ENCODE measurements at regions not wholly inside any gene's neighbourhood (a gene's known extent, or its start where the extent isn't known, plus 50 kb on each side); places are given as distances from the start of the nearest gene placed in this dataset.
A peak's percentile ranks its signal among the peaks of the same experiment; 100 is the strongest.

DNA sequence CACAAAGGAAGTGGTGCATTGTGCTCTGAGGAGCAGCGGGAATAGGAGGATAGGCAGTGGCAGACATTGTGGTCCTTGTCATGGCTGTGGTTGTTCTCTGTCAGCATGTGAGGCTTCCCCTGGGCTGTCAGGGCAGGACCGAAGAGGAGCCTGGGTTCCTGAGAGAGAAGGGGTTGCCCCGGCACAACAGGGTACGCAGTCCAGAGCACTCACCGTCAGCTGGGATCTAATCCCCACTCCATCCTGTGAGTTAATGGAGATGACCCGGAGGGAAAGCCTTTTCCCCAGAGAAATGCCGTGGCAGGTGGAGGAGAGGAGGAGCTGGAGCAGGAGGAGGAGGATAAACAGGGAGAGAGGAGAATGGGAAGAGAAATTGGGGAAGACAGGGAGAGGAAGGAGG, 396.7 kb upstream of the HS6ST1 start:
- no peak for DNase-seq

DNA sequence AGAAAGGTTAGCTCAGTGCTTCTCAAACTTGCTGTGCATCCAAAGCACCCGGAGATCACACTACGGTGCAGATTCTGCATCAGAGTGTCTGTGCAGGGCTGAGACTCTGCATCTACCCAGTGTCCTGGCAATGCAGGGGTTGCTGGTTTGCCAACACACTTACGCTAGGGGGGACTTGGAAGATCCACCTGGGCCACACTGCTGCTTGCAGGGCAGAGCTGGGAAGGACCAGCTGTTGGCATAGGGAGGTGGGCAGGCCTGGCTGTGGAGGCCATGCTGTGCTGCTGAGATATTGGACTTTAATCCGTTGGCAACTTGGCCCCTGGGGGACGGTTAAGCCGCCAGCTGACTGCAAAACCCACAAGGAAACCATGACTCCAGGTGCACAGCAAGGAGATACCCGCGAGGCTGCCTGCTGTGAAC, 397.6 kb upstream of the HS6ST1 start:
- DNase-seq: no peak

DNA sequence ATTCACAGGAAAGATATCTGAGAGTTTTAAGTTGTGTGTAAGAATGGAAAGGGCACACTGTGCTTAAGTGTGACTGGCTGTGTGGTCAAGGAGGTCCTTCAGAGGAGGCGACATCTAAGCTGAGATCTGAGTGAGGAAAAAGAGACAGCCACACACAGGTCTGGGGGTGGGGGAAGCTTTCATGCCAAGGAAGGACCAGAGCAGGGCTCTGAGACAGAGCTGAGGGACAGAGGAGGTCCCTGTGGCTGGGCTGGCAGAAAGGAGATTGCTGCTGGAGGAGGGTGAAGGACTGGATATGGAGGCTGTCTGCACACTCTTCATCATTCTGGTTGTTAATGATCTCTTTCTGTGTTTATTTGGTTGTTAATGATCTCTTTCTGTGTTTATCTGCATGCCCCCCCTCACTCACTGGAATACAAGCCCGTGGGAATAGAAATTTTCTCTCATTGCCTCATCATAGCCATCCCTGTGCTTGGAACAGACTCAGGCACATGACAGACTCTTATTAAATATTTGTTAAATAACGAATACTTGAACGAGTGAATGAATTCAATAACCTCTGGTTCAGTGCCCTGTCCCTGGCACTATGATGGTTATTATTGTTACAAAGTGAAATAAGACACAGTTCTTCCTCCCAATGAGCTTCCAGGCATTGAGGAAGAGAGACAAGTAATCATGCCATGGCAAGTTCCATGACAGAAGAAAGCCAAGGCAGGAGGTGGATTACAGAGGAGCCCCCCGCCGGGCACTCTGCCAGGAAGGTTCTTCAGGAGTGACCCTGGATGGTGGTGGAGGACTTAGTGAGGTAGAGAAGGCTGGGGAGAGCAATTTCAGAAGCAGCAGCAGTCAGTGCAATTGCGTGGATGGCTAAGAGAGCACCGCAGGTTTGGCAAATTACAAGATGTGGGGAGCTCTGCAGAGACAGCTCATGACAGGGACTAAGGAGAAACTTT, 399.4 kb upstream of the HS6ST1 start:
- DNase-seq: no peak

DNA sequence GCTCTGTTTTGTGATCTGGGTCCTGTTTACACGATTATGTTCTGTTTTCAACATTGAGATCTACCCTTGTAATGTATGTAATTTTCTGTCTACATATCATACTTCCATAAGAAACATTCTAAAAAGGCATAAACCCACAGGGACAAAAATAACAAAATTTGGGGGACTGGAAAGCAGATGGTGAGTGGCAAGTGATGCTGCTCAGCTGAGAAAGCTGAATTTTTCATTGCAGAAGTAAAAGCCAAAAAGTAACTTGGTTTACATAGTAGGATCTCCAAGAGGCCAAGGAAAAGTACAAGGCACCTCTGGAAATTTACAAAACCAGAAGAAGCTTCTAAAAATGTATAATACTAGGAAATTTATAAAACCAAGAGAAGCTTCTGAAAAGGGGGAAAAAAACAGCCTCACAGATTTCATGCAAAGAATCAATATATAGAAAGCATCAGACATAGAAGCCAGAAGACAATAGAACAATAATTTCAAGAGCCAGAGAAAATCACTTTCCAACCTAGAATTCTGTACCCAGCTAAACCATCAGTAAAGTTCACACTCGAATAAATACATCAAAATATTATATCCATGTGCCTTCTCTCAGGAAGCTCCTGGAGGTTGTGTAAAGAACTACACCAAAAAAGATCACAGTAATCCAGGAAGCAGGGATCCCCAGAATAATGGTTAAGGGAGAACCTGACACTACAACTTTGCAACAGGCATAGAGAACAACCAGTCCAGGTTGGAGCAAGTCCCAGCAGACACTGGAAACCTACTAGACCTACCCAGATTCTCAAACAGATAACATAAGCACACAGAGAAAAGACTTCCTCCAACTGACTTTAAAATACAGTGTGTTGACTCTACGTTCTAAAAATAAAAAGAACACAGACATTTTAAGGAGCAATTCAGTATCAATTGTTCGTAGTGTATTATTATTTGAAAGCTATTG, 401.7 kb upstream of the HS6ST1 start:
- no peak for DNase-seq

DNA sequence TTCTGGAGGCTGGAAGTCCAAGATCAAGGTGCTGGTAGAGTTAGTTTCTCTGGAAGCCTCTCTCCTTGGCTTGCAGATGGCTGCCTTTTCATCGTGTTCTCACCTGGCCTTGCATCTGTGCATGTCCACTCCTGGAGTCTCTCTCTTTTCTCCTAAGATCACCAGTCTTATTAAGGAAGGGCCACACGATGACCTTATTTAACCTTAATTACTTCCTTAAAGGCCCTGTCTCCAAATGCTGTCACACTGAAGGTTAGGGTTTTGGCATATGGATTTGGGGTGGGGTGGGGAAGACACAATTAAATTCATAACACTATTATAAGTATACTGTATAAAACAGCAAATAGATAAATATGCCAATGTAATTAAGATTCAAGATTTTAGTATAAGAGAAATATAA, 402.4 kb upstream of the HS6ST1 start:
- DNase-seq: no peak

DNA sequence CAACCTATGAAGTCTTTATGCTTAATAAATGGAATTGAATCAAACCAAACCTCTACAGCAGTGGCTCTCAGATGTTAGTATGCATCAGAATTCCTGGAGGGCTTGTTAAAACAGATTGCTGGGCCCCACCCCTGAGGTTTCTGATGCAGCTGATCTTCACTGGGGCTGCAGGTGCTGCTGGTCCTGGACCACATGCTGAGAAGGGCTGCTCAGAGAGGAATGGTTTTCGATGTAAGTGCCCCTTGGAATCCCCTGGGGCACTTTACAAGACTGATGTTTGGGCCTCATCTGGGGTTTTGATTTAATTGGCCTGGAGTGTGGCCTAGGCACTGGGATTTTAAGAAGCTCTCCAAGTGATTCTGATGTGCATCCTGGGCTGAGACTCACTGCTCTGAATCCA, 403.8 kb upstream of the HS6ST1 start:
- no peak for DNase-seq

DNA sequence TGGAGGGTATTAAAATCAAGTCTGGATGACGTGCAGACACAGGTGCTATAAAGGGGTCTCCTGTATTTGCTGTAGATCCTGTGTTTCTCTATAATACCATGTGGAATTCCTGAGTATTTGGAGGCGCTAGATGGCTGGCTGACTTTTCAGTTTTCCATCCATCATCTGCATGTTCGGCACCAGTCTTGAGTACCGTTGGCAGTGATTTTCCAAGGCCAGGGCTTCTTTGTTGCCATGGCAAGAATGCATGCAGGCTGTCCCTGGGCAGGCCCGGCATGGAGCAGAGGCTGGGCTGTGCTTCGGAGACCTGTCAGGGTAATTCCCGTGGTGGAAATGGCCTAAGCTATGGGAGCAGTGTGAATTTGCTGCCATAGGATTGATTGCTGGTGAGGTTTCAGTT, 405.9 kb upstream of the HS6ST1 start:
- DNase-seq: no peak

DNA sequence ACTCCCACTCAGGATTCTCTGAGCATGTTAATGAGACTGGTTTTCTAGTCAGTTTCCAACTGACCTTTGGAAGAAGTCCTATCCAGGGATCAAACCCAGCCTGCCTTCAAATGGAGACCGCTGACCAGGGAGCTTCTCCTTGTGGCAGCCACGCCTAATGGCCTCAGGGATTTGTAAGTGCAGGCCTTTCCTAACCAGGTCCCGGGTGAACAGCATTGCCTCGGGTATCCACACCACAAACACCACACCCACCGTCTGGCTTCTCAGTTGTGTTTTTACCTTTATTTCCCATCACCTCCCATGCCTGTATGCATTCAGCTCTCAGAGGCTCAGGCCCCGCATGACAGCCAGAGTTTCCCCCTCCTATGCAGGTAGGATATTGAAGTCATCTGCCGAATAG, 406.3 kb upstream of the HS6ST1 start:
- DNase-seq: no peak

DNA sequence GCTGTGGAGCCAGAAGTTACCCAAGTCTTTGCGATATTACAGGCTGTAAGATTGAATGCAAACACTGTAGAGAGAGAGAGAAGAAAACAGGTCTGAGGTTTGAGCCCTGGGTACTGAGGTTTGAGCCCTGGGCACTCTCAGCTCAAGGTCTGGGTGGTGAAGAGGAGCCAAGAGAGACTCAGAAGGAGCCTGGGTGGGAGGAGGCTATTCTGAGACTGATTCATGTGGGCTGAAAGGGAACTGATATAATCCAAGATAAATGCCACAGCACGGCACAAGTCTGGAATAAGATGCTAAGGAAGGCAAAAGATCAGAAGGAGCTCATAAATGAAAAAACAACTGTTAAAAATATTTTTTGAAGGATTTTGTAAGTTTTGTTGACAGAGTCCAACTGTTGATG, 407.6 kb upstream of the HS6ST1 start:
- DNase-seq: no peak

DNA sequence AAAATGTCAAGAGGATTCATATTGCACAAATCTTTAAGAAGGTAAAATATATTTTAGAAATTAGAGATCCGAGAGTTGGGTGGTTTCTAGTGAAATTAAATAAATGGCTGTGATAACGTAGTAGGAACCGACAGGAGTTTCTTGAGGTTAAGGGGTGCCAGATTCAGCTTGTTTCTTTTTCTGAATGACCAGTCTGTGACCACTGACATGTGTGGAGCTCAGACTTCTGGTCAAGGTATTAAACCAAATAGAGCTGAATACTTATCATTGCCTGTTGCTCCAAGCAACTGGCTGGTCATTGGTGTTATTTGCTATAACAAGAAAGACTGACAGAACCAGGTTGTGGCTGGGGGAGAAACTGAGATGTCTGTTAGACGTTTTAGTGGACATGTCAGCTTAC, 408.2 kb upstream of the HS6ST1 start:
- no peak for DNase-seq

DNA sequence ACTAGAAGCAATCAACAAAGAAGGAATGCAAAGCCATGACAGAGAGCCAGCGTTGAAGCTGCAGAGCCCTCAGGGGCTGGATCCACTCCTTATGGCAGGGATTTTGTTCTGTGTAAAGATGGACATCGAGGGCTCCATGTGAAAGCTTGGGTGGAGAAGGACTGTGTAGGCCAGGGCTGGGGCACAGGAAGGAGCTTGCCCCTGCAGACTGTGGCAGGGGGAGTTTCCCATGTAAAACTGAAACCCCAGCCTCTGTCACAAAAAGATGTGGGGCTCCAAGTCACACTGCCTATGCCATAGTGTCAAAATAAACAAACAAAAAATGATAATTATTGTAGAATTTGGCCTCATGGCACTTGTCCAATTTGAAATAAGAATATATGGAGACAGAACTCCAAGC, 408.7 kb upstream of the HS6ST1 start:
- DNase-seq: no peak

DNA sequence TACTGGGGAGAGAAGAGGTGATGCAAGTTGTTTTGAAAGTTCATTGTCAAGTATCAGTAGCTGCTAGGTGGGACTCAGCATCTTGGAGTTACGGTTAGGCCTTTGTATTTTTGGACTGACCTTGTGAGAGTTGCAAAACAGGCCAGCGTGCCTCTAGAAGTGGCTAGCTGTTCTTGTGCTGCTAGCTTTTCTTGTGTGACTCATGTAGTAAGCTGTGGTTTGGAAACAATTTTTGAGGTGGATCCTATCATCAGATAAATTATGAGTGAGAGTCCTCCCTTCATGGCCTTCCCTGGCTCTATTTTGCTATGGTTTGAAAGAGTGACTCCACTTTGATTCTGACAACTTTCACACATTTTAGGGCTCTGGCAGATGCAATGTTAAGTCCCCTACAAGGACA, 409.2 kb upstream of the HS6ST1 start:
- DNase-seq: no peak

DNA sequence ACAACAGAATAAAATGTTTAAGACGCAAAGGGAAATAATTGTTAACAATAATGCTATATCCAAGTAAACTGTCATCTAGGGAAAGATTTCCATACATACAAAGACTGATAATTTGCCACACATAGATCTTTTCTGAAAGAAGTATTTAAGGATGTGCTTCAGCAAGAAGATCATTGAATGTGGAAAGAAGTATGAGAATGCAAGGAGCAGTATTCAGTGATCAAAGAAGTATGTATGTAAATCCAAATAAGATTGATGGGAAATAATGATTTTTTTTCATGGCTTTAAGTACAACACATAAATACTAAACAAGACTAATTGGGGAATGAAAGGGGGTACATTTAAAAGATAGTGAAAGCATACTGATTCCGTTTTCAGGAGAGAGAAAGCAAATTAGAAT, 410.4 kb upstream of the HS6ST1 start:
- DNase-seq: no peak

DNA sequence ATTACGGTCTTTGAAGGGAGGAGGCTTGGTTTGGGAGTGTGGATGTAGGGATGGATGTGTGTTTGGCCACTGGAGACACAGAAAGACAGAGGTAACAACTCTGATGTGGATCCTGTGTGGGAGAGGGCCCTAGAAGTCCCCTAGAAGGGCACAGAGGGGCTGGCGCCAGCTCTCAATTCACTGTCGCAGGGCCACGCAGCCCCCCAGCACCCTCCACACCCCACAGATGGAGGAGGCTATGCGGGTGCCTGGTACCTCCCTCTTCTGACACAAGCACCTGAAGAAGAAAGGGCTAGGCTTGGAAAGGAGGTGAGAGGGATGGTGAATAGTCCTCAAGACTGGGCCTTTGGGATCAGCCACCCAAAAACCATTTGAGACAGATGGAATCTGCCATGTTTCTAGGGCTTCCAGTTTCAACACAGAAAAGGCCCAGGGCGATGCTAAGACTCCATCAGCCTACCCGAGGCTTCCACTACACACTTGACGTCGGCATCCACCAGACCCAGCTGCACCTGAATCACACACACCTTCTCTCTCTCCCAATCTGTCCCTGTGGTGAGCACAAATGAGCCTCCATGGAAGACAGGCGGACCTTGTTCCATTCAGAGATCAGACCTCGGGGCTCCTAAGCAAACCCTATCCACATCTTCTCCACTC, 413.5 kb upstream of the HS6ST1 start:
- DNase-seq: no peak

DNA sequence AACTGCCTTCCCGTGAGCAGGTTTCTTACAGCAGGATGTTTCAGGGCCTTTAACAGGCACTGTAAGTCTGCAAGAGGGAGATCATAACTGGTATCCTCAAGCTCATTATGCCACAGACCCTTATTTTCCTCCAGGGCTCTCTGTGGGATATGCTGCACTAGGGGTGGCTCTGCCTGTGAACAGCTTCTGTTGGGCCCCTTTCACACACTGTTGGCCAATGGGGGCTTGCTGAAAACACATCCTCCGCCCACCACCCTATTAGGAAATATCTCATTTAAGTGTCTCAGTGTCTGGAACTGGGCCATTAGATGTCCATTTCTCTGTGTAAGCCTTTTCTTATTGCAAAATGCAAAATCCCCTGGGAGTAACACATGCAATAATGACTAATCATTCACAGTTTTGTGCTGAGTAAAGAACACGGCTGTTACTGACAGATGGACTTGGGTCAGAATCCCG, 414.3 kb upstream of the HS6ST1 start:
- DNase-seq: no peak

DNA sequence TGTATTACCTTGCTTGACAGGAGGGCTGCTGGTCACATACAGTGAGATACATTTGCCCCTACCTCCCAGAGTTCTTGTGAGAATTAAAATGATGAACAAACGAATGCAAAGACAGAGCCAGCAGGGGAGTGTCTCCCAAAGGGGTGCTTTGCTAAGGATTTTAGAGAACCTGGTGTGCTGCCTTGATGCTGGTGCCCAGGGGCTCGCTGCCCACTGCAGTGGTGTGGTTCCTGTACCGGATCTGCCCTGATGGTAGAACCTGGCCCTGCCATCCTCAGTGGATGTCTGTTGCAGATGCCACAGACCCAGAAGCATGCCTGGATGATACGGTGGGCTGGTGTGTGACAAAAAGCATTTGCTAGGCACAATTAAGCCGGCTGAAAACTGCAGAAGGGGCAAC, 414.8 kb upstream of the HS6ST1 start:
- no peak for DNase-seq

DNA sequence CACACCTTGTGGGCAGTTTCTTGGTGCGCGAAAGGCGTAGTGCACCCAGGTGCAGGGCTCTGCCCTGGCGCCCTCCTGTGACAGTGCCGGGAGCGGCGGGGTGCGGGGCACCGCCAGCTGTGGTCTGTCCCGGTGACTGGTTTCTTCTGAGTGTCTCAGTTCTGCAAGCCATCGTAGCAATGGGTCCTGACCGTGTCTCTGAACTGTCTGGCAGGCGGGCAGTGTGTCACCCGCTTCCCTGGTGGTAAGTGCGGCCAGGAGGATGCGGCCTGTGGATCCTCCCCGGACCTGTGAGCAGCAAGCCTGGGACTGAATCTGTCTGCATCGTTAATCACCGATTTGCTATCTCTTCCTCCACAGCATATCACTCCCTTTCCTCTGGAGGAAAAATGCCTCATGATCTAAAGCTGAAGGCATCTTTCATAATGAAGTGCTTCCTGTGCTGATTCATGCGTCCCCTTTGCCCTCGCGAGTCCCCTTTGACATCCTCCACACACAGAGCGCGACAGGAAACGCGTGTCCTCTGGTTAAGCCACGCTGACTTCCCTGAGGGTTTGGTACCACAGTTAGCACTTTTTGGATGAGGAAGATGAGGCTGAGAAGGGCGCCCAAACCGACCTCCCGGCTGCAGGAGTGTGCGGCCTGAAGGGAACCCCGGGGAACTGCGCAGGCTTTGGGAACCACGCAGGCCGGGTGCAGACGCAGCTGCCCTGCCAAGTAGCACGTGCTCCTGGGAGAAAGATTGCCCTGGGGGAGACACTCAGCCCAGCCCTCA, 416.0 kb upstream of the HS6ST1 start:
- peak in 1 of 2 donors; percentile 45 for DNase-seq

DNA sequence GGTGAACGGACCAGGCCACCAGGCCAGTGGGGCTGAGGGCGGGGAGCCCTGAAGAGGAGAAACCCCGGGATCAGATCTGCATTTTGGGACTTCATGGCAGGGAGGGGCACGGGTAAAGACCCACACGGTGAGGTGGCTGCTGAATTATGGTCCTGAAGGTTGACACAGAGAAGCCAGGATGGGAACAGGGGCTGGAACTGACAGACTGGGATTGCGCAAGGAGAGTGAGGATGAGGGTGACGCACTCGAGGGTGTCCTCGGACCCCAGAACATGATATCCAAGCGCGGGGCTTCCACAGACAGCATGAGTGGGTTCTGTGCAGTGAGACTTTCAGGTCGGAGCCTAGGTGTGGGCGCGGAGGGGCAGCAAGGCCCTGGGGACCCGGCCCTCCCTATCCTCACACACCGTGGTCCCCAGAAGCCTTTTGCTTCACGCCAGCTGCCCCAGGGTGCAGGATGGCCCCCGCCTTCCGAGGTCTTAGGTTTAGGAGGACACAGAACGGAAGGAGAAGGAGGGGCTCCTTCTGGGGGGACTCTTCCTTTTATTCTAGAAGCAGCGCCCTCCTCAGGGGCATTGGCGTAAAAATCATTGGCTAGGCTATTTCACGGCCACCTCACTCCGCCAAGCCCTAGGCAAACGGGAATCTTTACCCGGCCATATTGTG, 416.8 kb upstream of the HS6ST1 start:
- DNase-seq: no peak

DNA sequence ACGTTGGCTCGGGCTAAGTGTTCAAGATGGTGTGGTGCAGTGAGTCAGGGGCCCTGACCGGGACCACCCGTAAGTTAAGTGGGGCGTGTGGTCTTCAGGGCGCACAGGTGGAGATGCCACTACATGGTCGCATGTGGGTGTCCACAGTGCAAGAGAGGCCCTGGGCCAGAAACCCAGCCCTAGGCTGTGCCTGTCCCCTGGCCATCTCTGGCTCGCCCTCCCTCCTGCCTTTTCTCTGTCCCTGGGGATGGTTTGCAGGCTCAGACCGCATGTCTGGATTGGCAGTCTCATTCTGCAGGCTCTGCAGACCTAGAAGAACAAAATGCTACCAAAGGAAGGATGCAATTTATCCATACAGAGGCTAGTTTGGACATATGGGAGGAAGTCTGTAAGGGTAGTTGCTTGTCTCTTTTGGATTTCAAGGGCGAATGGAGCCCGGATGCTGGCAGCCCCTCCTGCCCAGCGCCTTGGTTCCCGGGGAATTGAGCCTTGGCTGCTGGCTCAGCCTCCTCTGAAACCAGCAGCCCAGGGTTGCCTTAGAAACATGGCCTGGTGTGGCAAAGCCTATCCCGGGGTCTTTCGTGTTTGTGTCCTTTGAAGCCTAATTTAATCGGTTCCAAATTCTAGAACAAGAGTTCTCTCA, 417.5 kb upstream of the HS6ST1 start:
- no peak for DNase-seq

DNA sequence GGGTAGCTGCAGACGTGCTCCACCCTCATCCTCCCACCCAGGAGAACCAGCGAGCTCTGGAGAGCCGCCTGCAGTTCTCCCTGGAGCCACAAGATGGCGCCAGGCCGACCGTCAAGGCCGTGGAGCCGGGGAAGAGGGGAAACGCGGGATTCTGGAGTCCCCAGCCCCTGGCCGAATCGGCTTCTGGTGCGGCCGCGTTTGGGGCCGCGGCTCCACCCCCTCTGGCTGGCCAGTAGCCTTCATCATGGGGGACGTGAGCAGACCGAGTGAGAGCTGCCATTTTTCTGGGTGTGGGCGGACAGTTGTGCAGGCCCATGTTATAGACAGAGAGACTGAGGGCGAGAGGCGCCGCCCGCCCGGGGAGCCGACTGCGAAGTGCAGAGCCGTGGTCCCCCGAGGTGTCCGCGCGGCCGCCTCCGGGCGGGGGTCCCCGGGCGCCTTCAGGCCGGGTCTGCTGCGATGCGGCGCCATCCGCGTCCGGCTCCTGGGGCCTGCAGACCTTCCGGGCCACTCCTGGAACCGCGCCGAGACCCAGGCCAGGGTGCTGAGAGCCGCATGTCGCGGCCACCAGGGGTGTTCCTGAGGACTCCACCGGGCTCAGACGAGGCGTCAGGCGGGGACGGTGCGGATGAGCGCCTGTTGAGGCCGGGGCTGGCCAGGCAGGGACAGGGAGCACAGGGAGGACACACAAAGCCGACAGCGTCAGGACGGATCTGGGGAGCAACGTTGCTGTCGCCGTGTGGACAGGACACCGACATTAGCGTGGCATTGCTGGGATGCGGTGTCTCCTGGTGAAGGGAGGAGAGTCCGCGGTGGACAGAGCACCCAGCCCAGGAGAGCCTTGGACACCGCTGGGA, 418.2 kb upstream of the HS6ST1 start:
- peak; percentile 40 to 58 for DNase-seq

DNA sequence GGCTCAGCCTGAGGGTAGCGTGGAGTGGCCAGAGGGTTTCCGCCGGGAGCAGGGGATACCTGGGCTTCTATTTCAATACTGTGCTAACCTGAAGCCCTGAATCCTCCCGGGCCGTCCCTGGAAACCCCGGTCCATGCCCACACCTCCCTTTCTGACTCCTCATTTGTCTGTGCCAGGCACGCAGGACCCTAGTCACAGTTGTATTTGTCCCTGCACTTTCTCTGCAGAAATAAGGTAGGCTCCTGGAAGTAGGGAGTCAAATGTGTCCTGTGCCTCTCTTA, 418.8 kb upstream of the HS6ST1 start:
- DNase-seq: no peak

Data from CD4-positive, alpha-beta T cell treated with Interleukin-4 for 1 hour (primary cell).